Stimulated activated CD8-positive, alpha-beta memory T cell treated with anti-CD3 and anti-CD28 coated beads, Interleukin-4, amount 100 ng/mL, for 24 hours (primary cell): ENCODE measurements at regions not wholly inside any gene's neighbourhood (a gene's known extent, or its start where the extent isn't known, plus 50 kb on each side); places are given as distances from the start of the nearest gene placed in this dataset.

ENCODE experiments used
- DNase-seq: peaks from one replicate; pipeline ENCODE4 v3.0.0-alpha.2; 2020; ENCODE audit warnings: low read depth

- no peak for DNase-seq
Observed at GRCh38 chr7:130931423-130931822, 197.4 kb upstream of the KLF14 start.

DNA sequence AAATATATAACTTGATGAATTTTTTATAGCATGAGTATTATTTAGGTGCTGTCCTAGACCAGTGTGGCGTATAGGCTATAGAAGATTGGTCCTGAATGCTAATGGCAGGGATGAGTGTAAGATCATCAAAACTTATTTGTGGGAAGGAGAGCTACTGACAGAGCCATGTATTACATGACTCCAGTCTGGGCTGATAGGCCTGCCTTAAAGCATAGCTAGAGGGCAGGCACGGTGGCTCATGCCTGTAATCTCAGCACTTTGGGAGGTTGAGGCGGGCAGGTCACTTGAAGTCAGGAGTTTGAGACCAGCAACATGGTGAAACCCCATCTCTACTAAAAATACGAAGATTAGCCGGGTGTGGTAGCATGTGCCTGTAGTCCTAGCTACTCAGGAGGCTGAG is 198.1 kb upstream of the KLF14 start:
- DNase-seq, result no peak

GRCh38 chr7:130932667-130933432 is 198.8 kb upstream of the KLF14 start:
- no peak for DNase-seq

DNA sequence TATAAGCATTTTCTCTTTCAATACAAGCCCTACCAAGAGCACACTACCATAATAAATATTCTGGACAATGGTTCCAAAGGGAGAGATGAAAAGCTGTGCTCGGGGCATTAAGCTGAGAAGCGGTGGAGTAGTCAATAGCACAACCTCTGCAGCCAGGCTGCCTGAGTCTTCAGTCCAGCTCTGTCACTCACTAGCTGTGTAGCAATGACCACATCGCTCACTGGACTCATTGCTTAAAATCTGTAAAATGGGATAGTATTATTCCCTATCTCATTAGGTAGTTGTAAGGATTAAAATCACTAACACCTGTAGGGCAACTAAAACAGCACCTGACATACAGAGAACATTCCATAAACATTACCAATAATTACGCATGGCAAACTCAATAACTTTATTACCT is 199.9 kb upstream of the KLF14 start:
- no peak for DNase-seq

DNA sequence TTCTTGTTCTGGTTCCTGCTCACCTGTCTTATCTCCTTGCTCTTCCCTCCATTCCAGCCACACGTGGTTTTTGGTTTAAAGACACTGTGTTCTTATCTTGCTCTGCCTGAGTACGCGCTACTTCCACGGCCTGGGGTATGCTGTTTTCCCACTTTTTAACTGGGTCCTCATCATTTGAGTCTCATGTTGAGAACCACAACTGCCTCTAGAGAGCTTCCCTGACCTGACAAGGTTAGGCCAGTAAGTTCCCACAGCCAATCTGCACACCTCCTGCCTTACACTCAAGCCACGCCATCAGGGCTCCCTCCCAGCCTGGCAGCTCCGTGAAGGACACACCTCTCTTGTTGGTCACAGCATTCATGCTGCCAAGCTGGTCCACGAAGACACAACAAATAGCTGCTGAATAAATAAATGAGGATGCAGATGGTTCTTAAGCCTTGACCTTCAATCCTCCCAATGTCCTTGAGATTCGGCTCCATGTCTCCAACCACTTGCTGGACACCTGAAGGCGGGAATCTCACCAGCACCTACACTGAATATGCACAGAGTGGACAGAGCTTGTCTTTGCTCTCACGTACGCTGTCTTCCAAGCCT is 201.7 kb upstream of the KLF14 start:
- DNase-seq, result no peak

DNA sequence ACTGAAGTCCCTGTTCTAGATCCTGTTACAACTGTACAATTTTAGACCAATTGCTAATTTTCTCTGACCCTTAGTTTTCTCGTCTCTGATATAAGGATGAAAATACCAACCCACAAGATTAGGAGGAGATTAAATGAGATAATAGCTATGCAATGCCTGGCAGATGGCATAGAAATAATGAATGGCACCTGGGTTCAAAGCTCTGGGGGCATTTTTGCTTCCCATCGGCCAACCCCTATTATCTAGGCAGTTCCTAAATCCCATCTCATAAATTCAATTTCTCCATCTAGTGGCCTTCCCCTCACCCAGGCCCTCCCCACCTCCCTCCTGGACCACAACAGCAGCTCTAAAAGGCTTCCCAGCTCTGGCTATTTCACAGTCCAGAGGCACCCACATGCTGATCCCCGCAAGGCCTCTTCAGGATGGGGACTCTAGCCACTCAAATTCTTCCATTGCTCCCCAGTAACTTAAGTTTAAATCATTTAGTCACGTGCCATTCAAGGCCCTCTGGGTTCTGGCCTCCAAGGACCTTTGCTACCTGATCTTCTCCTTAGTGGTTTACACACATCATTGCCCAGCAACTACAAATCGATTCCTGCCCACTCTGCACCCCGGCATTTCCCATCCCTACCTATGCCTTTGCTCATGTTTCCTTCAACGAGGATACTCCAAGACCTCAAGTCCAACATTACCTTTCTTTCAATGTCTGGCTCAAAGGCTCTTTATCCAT is 202.4 kb upstream of the KLF14 start:
- DNase-seq, result no peak

GRCh38 chr7:130937016-130937415 is 203.0 kb upstream of the KLF14 start:
- DNase-seq, result no peak

- no peak for DNase-seq
Observed at GRCh38 chr7:130937830-130938229, 203.8 kb upstream of the KLF14 start.

DNA sequence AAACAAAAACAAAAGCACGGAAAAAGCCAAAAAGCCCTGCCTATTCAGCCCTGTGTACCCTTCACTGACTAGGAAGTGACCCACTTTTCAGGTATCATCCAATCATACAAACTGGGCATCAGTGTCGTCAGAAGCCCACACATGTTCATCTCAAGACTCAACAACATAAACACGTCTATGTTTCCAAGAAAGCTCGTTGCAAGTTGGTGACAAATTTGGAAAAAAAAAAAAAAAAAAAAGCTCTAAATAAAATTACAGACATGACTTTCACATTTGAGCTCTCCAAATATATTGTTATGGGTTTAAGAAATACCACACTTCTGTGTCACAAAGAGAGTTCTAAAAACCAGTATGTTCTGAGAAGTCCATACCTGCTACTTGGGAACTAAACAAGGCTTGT is 204.7 kb upstream of the KLF14 start:
- DNase-seq, result no peak

GRCh38 chr7:130939321-130940095 is 205.5 kb upstream of the KLF14 start:
- DNase-seq, result no peak

DNA sequence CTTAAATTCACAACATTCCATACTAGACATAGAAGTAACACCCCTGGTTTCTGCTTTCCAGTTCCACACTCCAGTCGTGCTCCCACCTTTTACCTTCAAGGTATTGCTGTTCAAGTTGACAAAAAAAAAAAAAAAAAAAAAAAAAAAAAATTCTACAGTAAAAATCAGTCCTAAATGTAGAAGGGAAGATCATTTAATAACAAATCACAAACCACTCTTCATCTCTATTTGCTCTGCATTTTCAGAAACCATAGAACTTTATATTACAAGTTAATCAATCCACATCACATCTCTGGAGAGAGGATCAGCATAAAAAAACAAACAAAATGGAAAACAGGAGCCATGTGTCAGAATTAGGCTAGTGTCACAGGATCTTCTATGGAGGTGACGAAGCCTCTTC is 206.3 kb upstream of the KLF14 start:
- DNase-seq, result no peak

DNA sequence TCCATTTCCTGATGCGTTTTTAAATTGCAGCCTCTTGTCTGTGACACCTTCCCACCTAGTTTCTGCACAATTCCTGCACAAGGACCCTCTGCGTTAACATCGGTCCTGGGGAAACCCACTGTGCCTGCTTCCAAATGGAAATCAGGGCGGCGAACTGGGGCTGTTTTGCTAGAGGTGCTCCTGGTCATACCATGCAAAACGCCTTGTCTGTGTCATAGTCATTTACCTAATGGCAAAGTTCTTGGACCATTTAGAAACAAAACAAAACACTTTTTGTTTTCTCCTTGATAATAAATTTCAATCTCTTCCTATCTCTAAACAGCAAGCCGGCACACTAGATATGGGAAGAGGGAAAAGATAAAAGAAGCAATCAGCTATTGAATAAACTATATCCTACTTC is 206.9 kb upstream of the KLF14 start:
- no peak for DNase-seq

DNA sequence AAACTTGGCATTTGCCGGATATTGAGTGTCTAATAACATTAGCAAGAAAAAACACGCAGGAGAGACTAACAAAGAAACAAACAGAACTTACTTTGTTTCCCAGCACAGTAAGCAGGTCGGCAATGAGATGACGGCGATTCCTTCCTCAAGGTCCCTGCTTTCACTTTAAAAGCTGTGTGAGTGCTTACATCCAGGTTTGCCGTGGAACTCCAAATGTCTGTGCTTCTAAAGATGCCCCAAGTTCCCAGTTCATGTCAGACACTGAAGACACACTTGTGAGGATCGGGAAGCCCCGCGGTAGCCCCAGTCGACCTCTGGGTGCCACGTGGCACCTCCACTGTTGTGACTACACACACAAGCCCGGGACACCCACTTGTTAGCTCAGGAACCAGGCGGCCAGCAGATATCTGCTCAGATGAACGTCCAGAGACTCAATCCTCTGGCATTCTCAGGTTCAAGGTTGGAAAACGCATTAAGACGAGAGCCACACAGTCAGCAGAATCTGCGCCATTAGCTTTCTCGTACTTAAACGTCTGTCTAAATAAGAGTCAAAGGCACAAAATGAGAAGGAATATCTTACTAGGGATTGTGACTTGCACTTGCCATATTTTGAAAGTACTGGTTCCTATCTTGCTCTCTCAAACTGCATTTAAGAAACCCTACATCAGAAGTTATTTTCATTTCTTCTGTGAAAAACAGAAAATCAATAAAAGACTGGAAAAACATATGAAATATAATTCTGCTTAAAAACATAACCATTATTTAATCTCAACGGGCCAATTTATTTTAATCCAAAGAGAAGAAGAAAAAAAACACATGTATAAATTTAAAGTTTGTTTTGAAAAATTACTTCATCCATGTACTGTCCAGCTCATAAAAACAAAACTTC is 207.6 kb upstream of the KLF14 start:
- DNase-seq, result no peak

- DNase-seq, result no peak
Observed at GRCh38 chr7:130942211-130942964, 208.4 kb upstream of the KLF14 start.

GRCh38 chr7:130943336-130943901 is 209.4 kb upstream of the KLF14 start:
- no peak for DNase-seq

DNA sequence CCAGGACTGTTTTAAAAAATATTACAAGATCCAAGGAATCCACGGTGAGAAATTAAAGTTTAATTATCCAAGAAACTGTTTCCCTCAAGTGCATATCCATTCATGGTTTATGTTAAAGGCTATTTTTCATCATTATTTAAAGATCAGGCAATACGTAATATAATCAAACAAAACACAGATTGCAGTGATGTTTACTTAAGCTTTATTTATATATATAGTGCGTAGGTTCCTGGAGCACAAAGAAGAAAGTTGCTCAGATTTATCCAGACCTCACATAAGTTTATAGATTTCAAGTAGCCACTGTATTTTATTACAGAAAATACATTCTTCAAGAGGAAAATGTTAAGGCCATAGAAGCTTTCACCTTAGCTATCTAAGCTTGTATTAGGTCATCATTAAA is 210.0 kb upstream of the KLF14 start:
- no peak for DNase-seq

GRCh38 chr7:130944997-130945396 is 211.0 kb upstream of the KLF14 start:
- DNase-seq, result no peak

GRCh38 chr7:130945411-130945811 is 211.4 kb upstream of the KLF14 start:
- no peak for DNase-seq

GRCh38 chr7:130946114-130946513 is 212.1 kb upstream of the KLF14 start:
- no peak for DNase-seq

- no peak for DNase-seq
Observed at GRCh38 chr7:130947792-130948580, 214.0 kb upstream of the KLF14 start.
